Lower lobe of right lung (tissue), 2 donors: ENCODE measurements at regions not wholly inside any gene's neighbourhood (a gene's known extent, or its start where the extent isn't known, plus 50 kb on each side); places are given as distances from the start of the nearest gene placed in this dataset.

Experiments used
- ATAC-seq, 2 donors: fragments of 200-7000 bp; cut with Tn5 transposase; one replicate each; pipeline ENCODE4 v1.9.1; 2020 to 2022; ENCODE audit warnings: mild to moderate bottlenecking in 2 of 2, moderate library complexity in 2 of 2
- DNase-seq: peaks from one replicate; pipeline ENCODE4 v3.0.0-alpha.2; 2020
- H3K27ac ChIP-seq: fragments of 200-600 bp; one replicate; pipeline ENCODE4 v1.8.0; 2022
- H3K27me3 ChIP-seq: fragments of 200-600 bp; one replicate; pipeline ENCODE4 v1.8.0; 2022; ENCODE audit warnings: low read depth
- H3K36me3 ChIP-seq: fragments of 200-600 bp; one replicate; pipeline ENCODE4 v1.8.0; 2022; ENCODE audit warnings: mild to moderate bottlenecking
- H3K4me1 ChIP-seq: fragments of 200-600 bp; one replicate; pipeline ENCODE4 v1.8.0; 2022
- H3K4me3 ChIP-seq: fragments of 200-600 bp; one replicate; pipeline ENCODE4 v1.8.0; 2022; ENCODE audit warnings: mild to moderate bottlenecking
- H3K9me3 ChIP-seq: fragments of 200-600 bp; one replicate; pipeline ENCODE4 v1.8.0; 2022
- CTCF ChIP-seq: fragments of 200-600 bp; IDR thresholded peaks from one replicate; pipeline ENCODE4 v1.8.0; 2022; ENCODE audit warnings: antibody characterized with exemption, mild to moderate bottlenecking
- intact Hi-C: fragments of 100-400 bp; cut with DNase I; formaldehyde crosslinking; loops from one replicate; pipeline ENCODE4 v1.11.0; 2022
- donor health status: DM: no; HTN: yes; CAD: no; lungs with severe emphysema.

GRCh38 chrX:107548775-107549174 lies 79.5 kb upstream of the PRPS1 start:
- DNase-seq (no peak), ATAC-seq (no peak)
- no peaks in the 10 kb centered on the region for H3K27me3 ChIP-seq
- intact Hi-C loops = no loop called here
- H3K9me3 ChIP-seq = no peaks in the 10 kb centered on the region
- H3K27ac ChIP-seq = no peak overlapping the region
- H3K36me3 ChIP-seq = no peaks in the 10 kb centered on the region
- TF ChIP-seq CTCF = no peak
- no peak overlapping the region for H3K4me3 ChIP-seq
- no peaks in the 10 kb centered on the region for H3K4me1 ChIP-seq

GRCh38 chrX:107549504-107549903 lies 78.8 kb upstream of the PRPS1 start:
- H3K4me3 ChIP-seq = no peak overlapping the region
- DNase-seq = no peak
- H3K27ac ChIP-seq = no peak overlapping the region
- H3K27me3 ChIP-seq = no peaks in the 10 kb centered on the region
- no peaks in the 10 kb centered on the region for H3K9me3 ChIP-seq
- no peak for ATAC-seq
- H3K4me1 ChIP-seq = no peaks in the 10 kb centered on the region
- no peak for TF ChIP-seq CTCF
- intact Hi-C loops = no loop called here
- no peaks in the 10 kb centered on the region for H3K36me3 ChIP-seq

- no peaks in the 10 kb centered on the region for H3K9me3 ChIP-seq
- peak; percentile 66 for DNase-seq
- H3K27ac ChIP-seq = no peak overlapping the region
- ATAC-seq = peak; percentile 39 to 68
- no peaks in the 10 kb centered on the region for H3K36me3 ChIP-seq
- no peak overlapping the region for H3K4me3 ChIP-seq
- no peak for TF ChIP-seq CTCF
- H3K4me1 ChIP-seq = no peaks in the 10 kb centered on the region
- no peaks in the 10 kb centered on the region for H3K27me3 ChIP-seq
- intact Hi-C loops = no loop called here
Observed at GRCh38 chrX:107551546-107551945, 76.8 kb upstream of the PRPS1 start.

GRCh38 chrX:107552930-107553329 lies 75.4 kb upstream of the PRPS1 start:
- H3K9me3 ChIP-seq = no peaks in the 10 kb centered on the region
- no peak overlapping the region for H3K4me3 ChIP-seq
- intact Hi-C loops = no loop called here
- H3K27me3 ChIP-seq = no peaks in the 10 kb centered on the region
- H3K27ac ChIP-seq = no peak overlapping the region
- H3K36me3 ChIP-seq = no peaks in the 10 kb centered on the region
- TF ChIP-seq CTCF = no peak
- no peak for ATAC-seq
- no peaks in the 10 kb centered on the region for H3K4me1 ChIP-seq
- DNase-seq = no peak

GRCh38 chrX:107556967-107557366 lies 71.3 kb upstream of the PRPS1 start:
- no peak overlapping the region for H3K27ac ChIP-seq
- H3K4me1 ChIP-seq = no peaks in the 10 kb centered on the region
- H3K9me3 ChIP-seq = no peaks in the 10 kb centered on the region
- no peaks in the 10 kb centered on the region for H3K36me3 ChIP-seq
- TF ChIP-seq CTCF = no peak
- H3K4me3 ChIP-seq = no peak overlapping the region
- no peaks in the 10 kb centered on the region for H3K27me3 ChIP-seq
- no peak for DNase-seq
- intact Hi-C loops = no loop called here
- ATAC-seq = no peak

- ATAC-seq (no peak), DNase-seq (no peak)
- Histone ChIP-seq H3K36me3 (no peaks in the 10 kb centered on the region), H3K9me3 (no peaks in the 10 kb centered on the region), H3K4me1 (no peaks in the 10 kb centered on the region), H3K27me3 (no peaks in the 10 kb centered on the region), H3K4me3 (no peak overlapping the region), H3K27ac (no peak overlapping the region)
- intact Hi-C loops = no loop called here
- no peak for TF ChIP-seq CTCF
Observed at GRCh38 chrX:107559506-107559905, 68.8 kb upstream of the PRPS1 start.
